ENCODE measurements at regions not wholly inside any gene's neighbourhood (a gene's known extent, or its start where the extent isn't known, plus 50 kb on each side); places are given as distances from the start of the nearest gene placed in this dataset.

- Histone ChIP-seq H3K4me3 (ENCODE audit: low read length, poor library complexity, severe bottlenecking) (no peak overlapping the region), H3K9me3 (ENCODE audit: insufficient read depth, low read depth, low read length) (no peaks in the 10 kb centered on the region), H4K20me1 (ENCODE audit: insufficient read depth, low read length, poor library complexity, severe bottlenecking) (no peaks in the 10 kb centered on the region), H3F3A (ENCODE audit: low read depth) (no peaks in the 10 kb centered on the region), H3K36me3 (ENCODE audit: insufficient read depth, low read length) (no peaks in the 10 kb centered on the region), H2AFZ (ENCODE audit: low read length) (no peak overlapping the region), H3K9me2 (replicated peaks; ENCODE audit: low read depth, low read length) (no peaks in the 10 kb centered on the region), H3K27me3 (ENCODE audit: insufficient read depth, low read length, poor library complexity, severe bottlenecking) (no peaks in the 10 kb centered on the region), H3K9ac (ENCODE audit: low read depth, low read length, poor library complexity, severe bottlenecking) (no peak overlapping the region), H3K79me2 (ENCODE audit: insufficient read depth, low read length) (no peaks in the 10 kb centered on the region), H3K4me1 (ENCODE audit: insufficient read depth, low read length, poor library complexity, severe bottlenecking) (no peaks in the 10 kb centered on the region), H3K4me2 (ENCODE audit: low read depth, low read length, poor library complexity, severe bottlenecking) (no peak overlapping the region)
- no peak for TF ChIP-seq EZH2phosphoT487 (IDR thresholded peaks at IDR 0.05; ENCODE audit: borderline replicate concordance)
- TF ChIP-seq, protein P1, sequence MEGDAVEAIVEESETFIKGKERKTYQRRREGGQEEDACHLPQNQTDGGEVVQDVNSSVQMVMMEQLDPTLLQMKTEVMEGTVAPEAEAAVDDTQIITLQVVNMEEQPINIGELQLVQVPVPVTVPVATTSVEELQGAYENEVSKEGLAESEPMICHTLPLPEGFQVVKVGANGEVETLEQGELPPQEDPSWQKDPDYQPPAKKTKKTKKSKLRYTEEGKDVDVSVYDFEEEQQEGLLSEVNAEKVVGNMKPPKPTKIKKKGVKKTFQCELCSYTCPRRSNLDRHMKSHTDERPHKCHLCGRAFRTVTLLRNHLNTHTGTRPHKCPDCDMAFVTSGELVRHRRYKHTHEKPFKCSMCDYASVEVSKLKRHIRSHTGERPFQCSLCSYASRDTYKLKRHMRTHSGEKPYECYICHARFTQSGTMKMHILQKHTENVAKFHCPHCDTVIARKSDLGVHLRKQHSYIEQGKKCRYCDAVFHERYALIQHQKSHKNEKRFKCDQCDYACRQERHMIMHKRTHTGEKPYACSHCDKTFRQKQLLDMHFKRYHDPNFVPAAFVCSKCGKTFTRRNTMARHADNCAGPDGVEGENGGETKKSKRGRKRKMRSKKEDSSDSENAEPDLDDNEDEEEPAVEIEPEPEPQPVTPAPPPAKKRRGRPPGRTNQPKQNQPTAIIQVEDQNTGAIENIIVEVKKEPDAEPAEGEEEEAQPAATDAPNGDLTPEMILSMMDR (conservative IDR thresholded peaks at IDR 0.05; ENCODE audit: low read length), result no peak
These were observed 1341.1 kb downstream of the BRD1 start for GRCh38 chr22:48486558-48486957.

- H3K9me2 ChIP-seq (replicated peaks; ENCODE audit: low read depth, low read length), result no peaks in the 10 kb centered on the region
- H3K4me2 ChIP-seq (ENCODE audit: low read depth, low read length, poor library complexity, severe bottlenecking), result no peak overlapping the region
- H2AFZ ChIP-seq (ENCODE audit: low read length), result no peak overlapping the region
- no peaks in the 10 kb centered on the region for H3K79me2 ChIP-seq (ENCODE audit: insufficient read depth, low read length)
- no peak for TF ChIP-seq EZH2phosphoT487 (IDR thresholded peaks at IDR 0.05; ENCODE audit: borderline replicate concordance)
- TF ChIP-seq, protein P1 (conservative IDR thresholded peaks at IDR 0.05; ENCODE audit: low read length), result no peak
- no peak overlapping the region for H3K4me3 ChIP-seq (ENCODE audit: low read length, poor library complexity, severe bottlenecking)
- H3K4me1 ChIP-seq (ENCODE audit: insufficient read depth, low read length, poor library complexity, severe bottlenecking), result no peaks in the 10 kb centered on the region
- H3K36me3 ChIP-seq (ENCODE audit: insufficient read depth, low read length), result no peaks in the 10 kb centered on the region
- H3F3A ChIP-seq (ENCODE audit: low read depth), result no peaks in the 10 kb centered on the region
- H3K27me3 ChIP-seq (ENCODE audit: insufficient read depth, low read length, poor library complexity, severe bottlenecking), result no peaks in the 10 kb centered on the region
- H3K9me3 ChIP-seq (ENCODE audit: insufficient read depth, low read depth, low read length), result no peaks in the 10 kb centered on the region
- no peaks in the 10 kb centered on the region for H4K20me1 ChIP-seq (ENCODE audit: insufficient read depth, low read length, poor library complexity, severe bottlenecking)
- H3K9ac ChIP-seq (ENCODE audit: low read depth, low read length, poor library complexity, severe bottlenecking), result no peak overlapping the region
These were observed 1341.5 kb downstream of the BRD1 start for GRCh38 chr22:48486134-48486532.

DNA sequence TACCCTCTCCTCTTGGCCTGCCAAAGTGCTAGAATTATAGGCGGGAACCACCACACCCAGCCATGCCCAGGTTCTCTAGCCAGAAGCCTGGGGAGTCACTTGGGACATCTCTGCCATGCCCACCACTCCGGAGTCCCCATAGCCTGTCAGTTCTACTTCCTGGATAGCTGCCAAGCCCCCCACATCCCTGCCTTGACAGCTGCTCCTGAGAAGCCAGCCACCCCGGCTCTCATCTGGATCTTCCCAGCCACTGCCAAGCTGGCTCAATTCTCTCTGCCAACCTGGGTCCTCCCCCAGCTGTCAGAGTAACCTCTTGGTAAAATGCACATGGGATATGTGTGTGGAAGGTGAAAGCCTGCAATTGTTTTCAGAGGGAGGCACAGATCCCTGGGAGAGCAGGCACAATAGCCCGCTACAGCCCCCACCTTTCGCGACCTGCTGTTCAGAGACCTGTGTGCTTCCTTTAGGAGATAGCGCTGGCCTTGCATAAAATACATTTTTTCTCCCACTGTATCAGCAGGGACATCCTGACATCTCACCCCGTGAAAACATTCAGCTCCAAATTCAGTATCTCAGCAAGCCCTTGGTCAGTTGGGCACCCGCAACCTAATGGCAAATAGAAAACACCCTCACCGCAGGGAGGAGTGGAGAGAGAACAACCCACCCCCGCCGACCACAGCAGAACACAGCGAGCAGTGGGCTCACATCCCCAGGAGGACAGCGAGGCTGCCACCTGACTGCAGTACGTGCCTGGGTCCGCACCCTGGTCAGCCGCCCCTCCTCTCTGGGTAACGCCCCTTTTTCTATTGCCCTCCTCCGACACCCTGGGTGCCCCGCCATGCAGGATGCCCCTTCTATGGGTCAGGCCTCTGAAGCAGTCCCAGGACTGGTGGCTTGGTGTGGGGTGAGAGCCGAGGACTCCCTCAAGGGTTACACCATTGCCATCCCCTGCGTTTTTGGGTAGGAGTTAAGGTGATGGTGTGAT lies 1342.2 kb downstream of the BRD1 start:
- Histone ChIP-seq H2AFZ (ENCODE audit: low read length) (no peak overlapping the region), H3F3A (ENCODE audit: low read depth) (no peaks in the 10 kb centered on the region), H3K4me2 (ENCODE audit: low read depth, low read length, poor library complexity, severe bottlenecking) (no peak overlapping the region), H3K27me3 (ENCODE audit: insufficient read depth, low read length, poor library complexity, severe bottlenecking) (no peaks in the 10 kb centered on the region), H3K79me2 (ENCODE audit: insufficient read depth, low read length) (no peaks in the 10 kb centered on the region), H3K9me3 (ENCODE audit: insufficient read depth, low read depth, low read length) (no peaks in the 10 kb centered on the region), H3K9ac (ENCODE audit: low read depth, low read length, poor library complexity, severe bottlenecking) (no peak overlapping the region), H3K4me1 (ENCODE audit: insufficient read depth, low read length, poor library complexity, severe bottlenecking) (no peaks in the 10 kb centered on the region), H3K36me3 (ENCODE audit: insufficient read depth, low read length) (no peaks in the 10 kb centered on the region), H4K20me1 (ENCODE audit: insufficient read depth, low read length, poor library complexity, severe bottlenecking) (no peaks in the 10 kb centered on the region), H3K9me2 (replicated peaks; ENCODE audit: low read depth, low read length) (no peaks in the 10 kb centered on the region), H3K4me3 (ENCODE audit: low read length, poor library complexity, severe bottlenecking) (no peak overlapping the region)
- no peak for TF ChIP-seq EZH2phosphoT487 (IDR thresholded peaks at IDR 0.05; ENCODE audit: borderline replicate concordance)
- TF ChIP-seq, protein P1 (conservative IDR thresholded peaks at IDR 0.05; ENCODE audit: low read length), result no peak
